ENCODE measurements at regions not wholly inside any gene's neighbourhood (a gene's known extent, or its start where the extent isn't known, plus 50 kb on each side); places are given as distances from the start of the nearest gene placed in this dataset.

DNA sequence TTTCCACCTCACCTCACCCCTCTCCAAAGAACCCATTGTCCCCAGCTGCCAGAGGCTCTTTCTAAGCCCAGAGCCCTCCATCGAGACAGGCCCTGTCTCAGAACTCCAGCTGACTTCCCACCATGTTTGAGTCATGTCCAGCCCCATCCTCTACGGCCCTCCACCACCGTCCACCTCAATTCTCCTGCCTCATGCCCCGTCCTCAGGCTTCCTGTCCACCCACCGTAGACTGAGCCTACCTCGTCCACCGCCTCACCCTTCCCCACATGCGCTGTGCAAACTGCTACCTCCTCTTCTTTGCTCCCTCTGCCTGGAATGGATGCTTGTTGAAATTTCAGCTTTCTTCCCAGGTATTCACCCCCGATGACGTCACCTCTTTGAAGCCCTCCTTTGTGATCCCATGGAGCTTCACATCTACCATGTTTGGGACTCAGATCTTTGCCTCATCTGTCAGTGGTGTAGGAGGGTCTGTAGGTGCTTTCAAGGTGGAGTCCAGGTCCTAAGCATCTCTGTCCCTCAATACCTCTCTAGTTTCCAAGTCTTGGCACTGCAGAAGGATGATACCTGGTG, 149.0 kb downstream of the MRM1 start:
- no peak for TF ChIP-seq CTCF (conservative IDR thresholded peaks at IDR 0.05; ENCODE audit: low read depth, low read length)
- no peak for TF ChIP-seq EZH2 (IDR thresholded peaks at IDR 0.05; ENCODE audit: low read length, unreplicated experiment)
